ENCODE measurements at regions not wholly inside any gene's neighbourhood (a gene's known extent, or its start where the extent isn't known, plus 50 kb on each side); places are given as distances from the start of the nearest gene placed in this dataset.

GRCh38 chr3:59273976-59274375 is 224.2 kb upstream of the CFAP20DC start:
- H3K27ac Mint-ChIP-seq (ENCODE audit: unreplicated experiment): no peak overlapping the region
- H3K4me3 Mint-ChIP-seq (ENCODE audit: unreplicated experiment): no peak overlapping the region
- TF ChIP-seq, protein P1, sequence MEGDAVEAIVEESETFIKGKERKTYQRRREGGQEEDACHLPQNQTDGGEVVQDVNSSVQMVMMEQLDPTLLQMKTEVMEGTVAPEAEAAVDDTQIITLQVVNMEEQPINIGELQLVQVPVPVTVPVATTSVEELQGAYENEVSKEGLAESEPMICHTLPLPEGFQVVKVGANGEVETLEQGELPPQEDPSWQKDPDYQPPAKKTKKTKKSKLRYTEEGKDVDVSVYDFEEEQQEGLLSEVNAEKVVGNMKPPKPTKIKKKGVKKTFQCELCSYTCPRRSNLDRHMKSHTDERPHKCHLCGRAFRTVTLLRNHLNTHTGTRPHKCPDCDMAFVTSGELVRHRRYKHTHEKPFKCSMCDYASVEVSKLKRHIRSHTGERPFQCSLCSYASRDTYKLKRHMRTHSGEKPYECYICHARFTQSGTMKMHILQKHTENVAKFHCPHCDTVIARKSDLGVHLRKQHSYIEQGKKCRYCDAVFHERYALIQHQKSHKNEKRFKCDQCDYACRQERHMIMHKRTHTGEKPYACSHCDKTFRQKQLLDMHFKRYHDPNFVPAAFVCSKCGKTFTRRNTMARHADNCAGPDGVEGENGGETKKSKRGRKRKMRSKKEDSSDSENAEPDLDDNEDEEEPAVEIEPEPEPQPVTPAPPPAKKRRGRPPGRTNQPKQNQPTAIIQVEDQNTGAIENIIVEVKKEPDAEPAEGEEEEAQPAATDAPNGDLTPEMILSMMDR (IDR thresholded peaks at IDR 0.05): no peak
- no peak for DNase-seq (ENCODE audit: low spot score)
- H3K36me3 Mint-ChIP-seq (ENCODE audit: low read depth): no peaks in the 10 kb centered on the region
- H3K9me3 Mint-ChIP-seq (ENCODE audit: low read depth): no peaks in the 10 kb centered on the region
- H3K4me1 Mint-ChIP-seq (ENCODE audit: low read depth): no peaks in the 10 kb centered on the region
- H3K27me3 Mint-ChIP-seq (ENCODE audit: low read depth): no peaks in the 10 kb centered on the region

GRCh38 chr3:59271971-59272370 is 222.1 kb upstream of the CFAP20DC start:
- Mint-ChIP-seq H3K4me3 (ENCODE audit: unreplicated experiment) (no peak overlapping the region), H3K36me3 (ENCODE audit: low read depth) (no peaks in the 10 kb centered on the region), H3K9me3 (ENCODE audit: low read depth) (no peaks in the 10 kb centered on the region), H3K27me3 (ENCODE audit: low read depth) (no peaks in the 10 kb centered on the region), H3K4me1 (ENCODE audit: low read depth) (peaks cover 9% of the 10 kb centered on the region), H3K27ac (ENCODE audit: unreplicated experiment) (no peak overlapping the region)
- TF ChIP-seq, protein P1 (IDR thresholded peaks at IDR 0.05): no peak
- no peak for DNase-seq (ENCODE audit: low spot score)

DNA sequence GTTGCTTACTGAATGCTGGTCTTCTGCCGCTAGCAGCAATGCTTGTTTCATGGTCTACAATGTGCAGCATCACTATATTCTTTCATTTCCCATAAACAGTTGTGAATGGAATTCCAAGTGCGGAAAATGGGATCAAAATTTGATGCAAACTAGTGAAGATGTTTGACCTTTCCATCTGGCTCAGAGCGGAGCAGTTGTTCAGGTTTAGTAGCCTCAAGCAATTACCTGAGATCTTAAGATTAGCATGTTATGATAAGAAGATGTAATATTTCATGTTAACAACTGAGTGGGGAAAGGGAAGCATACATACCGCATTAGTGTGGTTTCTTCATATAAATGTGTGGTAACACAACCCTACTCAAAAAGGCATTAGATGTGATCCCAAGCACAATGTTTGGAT is 221.1 kb upstream of the CFAP20DC start:
- H3K27me3 Mint-ChIP-seq (ENCODE audit: low read depth): no peaks in the 10 kb centered on the region
- TF ChIP-seq, protein P1 (IDR thresholded peaks at IDR 0.05): no peak
- no peak overlapping the region for H3K4me3 Mint-ChIP-seq (ENCODE audit: unreplicated experiment)
- peaks cover 9% of the 10 kb centered on the region for H3K4me1 Mint-ChIP-seq (ENCODE audit: low read depth)
- no peaks in the 10 kb centered on the region for H3K9me3 Mint-ChIP-seq (ENCODE audit: low read depth)
- no peak overlapping the region for H3K27ac Mint-ChIP-seq (ENCODE audit: unreplicated experiment)
- DNase-seq (ENCODE audit: low spot score): no peak
- H3K36me3 Mint-ChIP-seq (ENCODE audit: low read depth): no peaks in the 10 kb centered on the region

DNA sequence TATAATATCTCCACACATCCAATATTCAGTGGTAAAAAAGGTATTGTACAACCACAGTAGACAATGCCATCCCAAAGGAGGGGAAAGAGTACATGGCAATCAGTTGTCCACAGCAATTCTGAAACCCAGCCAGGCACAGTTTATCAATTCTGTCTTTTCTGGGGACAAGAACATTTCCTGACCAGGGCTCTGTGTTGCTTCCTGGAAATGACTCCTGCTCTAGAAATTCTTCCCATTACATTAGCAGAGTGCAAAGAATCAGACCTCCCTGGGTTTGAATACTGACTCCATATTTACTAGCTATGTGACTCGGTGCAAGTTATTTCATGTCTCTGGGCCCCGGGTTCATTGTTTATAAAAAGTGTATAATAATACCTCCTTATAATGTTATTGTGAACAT is 220.4 kb upstream of the CFAP20DC start:
- Mint-ChIP-seq H3K4me3 (ENCODE audit: unreplicated experiment) (no peak overlapping the region), H3K4me1 (ENCODE audit: low read depth) (peaks cover 9% of the 10 kb centered on the region), H3K27ac (ENCODE audit: unreplicated experiment) (no peak overlapping the region), H3K27me3 (ENCODE audit: low read depth) (no peaks in the 10 kb centered on the region), H3K9me3 (ENCODE audit: low read depth) (no peaks in the 10 kb centered on the region), H3K36me3 (ENCODE audit: low read depth) (no peaks in the 10 kb centered on the region)
- no peak for DNase-seq (ENCODE audit: low spot score)
- TF ChIP-seq, protein P1 (IDR thresholded peaks at IDR 0.05): no peak

DNA sequence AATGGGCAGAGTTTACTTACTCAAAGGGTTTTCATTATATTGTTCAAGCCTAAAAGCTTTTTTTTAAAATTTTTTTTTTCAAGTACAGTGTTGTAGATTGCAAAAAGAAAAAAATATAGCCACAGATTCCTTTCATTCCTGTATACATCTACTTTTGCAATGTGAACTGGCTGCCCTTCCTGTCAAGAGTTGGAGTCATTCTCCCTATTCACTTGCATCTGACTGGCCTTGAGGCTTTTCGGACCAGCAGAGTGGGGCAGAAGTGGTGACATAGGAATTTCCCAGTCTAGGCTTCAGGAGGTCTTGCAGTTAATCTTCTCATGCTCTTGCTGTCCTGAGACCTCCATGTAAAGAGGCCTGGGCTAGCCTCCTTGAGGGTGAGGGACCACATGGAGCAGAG is 218.3 kb upstream of the CFAP20DC start:
- Mint-ChIP-seq H3K27ac (ENCODE audit: unreplicated experiment) (no peak overlapping the region), H3K36me3 (ENCODE audit: low read depth) (no peaks in the 10 kb centered on the region), H3K27me3 (ENCODE audit: low read depth) (no peaks in the 10 kb centered on the region), H3K4me1 (ENCODE audit: low read depth) (peaks cover 9% of the 10 kb centered on the region), H3K4me3 (ENCODE audit: unreplicated experiment) (no peak overlapping the region), H3K9me3 (ENCODE audit: low read depth) (peaks cover 3% of the 10 kb centered on the region)
- TF ChIP-seq, protein P1 (IDR thresholded peaks at IDR 0.05): no peak
- no peak for DNase-seq (ENCODE audit: low spot score)
